Liver (tissue), 8 donors: ENCODE measurements at regions not wholly inside any gene's neighbourhood (a gene's known extent, or its start where the extent isn't known, plus 50 kb on each side); places are given as distances from the start of the nearest gene placed in this dataset.

Experiments
- DNase-seq: peaks from one replicate; pipeline ENCODE4 v3.0.0-alpha.2; 2017; ENCODE audit warnings: low spot score
- H3K27ac ChIP-seq, 2 donors: one replicate each; pipeline ENCODE4 v1.7.0; 2013; ENCODE audit warnings: inconsistent platforms in 2 of 2, low read length in 2 of 2, control low read depth in 1 of 2, low read depth in 1 of 2, mild to moderate bottlenecking in 1 of 2
- H3K27me3 ChIP-seq, 4 donors: one replicate each; pipeline versions ENCODE4 v1.6.1 to v1.7.0; 2013; ENCODE audit warnings: low read length in 3 of 4, inconsistent platforms in 1 of 4, mild to moderate bottlenecking in 1 of 4, moderate library complexity in 1 of 4; ENCODE audit not compliant: control insufficient read depth in 4 of 4, insufficient read depth in 4 of 4
- H3K36me3 ChIP-seq, 4 donors: one replicate each; pipeline versions ENCODE4 v1.6.1 to v1.7.0; 2013; ENCODE audit warnings: low read length in 3 of 4, mild to moderate bottlenecking in 3 of 4, low read depth in 1 of 4, moderate library complexity in 1 of 4; ENCODE audit not compliant: control insufficient read depth in 4 of 4, insufficient read depth in 3 of 4
- H3K4me1 ChIP-seq, 4 donors: one replicate each; pipeline versions ENCODE4 v1.6.1 to v1.7.0; 2013; ENCODE audit warnings: low read length in 3 of 4, mild to moderate bottlenecking in 3 of 4, moderate library complexity in 1 of 4; ENCODE audit not compliant: control insufficient read depth in 4 of 4, insufficient read depth in 4 of 4
- H3K4me3 ChIP-seq, 3 donors: one replicate each; pipeline versions ENCODE4 v1.6.1 to v1.7.0; 2013; ENCODE audit warnings: low read length in 3 of 3, control low read depth in 1 of 3, low read depth in 1 of 3, mild to moderate bottlenecking in 1 of 3
- H3K9ac ChIP-seq, 2 donors: one replicate each; pipeline ENCODE4 v1.7.0; 2013; ENCODE audit warnings: low read length in 2 of 2, mild to moderate bottlenecking in 2 of 2, moderate library complexity in 2 of 2, control low read depth in 1 of 2, low read depth in 1 of 2
- H3K9me3 ChIP-seq, 4 donors: one replicate each; pipeline versions ENCODE4 v1.6.1 to v1.7.0; 2013; ENCODE audit warnings: low read length in 3 of 4; ENCODE audit not compliant: control insufficient read depth in 4 of 4
- FOXA1 ChIP-seq: IDR thresholded peaks from 2 replicates; pipeline ENCODE4 v1.6.1; 2016; ENCODE audit warnings: antibody characterized with exemption
- FOXA2 ChIP-seq: IDR thresholded peaks from 2 replicates; pipeline ENCODE4 v1.6.1; 2016; ENCODE audit warnings: antibody characterized with exemption
- GABPA ChIP-seq, 2 donors: IDR thresholded peaks in 1 of 2; conservative IDR thresholded peaks in 1 of 2; 2 replicates each; pipeline ENCODE4 v1.6.1; 2016; ENCODE audit warnings: antibody characterized with exemption in 2 of 2, mild to moderate bottlenecking in 1 of 2, moderate library complexity in 1 of 2
- HNF4G ChIP-seq: IDR thresholded peaks from 2 replicates; pipeline ENCODE4 v1.6.1; 2016; ENCODE audit warnings: antibody characterized with exemption
- JUND ChIP-seq, 2 donors: IDR thresholded peaks; 2 replicates each; pipeline ENCODE4 v1.6.1; 2016; ENCODE audit warnings: antibody characterized with exemption in 2 of 2
- NR2F2 ChIP-seq: IDR thresholded peaks from 2 replicates; pipeline ENCODE4 v1.6.1; 2016; ENCODE audit warnings: antibody characterized with exemption
- RXRA ChIP-seq, 2 donors: IDR thresholded peaks; 2 replicates each; pipeline ENCODE4 v1.6.1; 2017 to 2018; ENCODE audit warnings: antibody characterized with exemption in 2 of 2, mild to moderate bottlenecking in 1 of 2
- SP1 ChIP-seq: IDR thresholded peaks from 2 replicates; pipeline ENCODE4 v1.6.1; 2018; ENCODE audit warnings: antibody characterized with exemption, mild to moderate bottlenecking
- TAF1 ChIP-seq: conservative IDR thresholded peaks from 2 replicates; pipeline ENCODE4 v1.6.1; 2016; ENCODE audit warnings: antibody characterized with exemption, mild to moderate bottlenecking
- YY1 ChIP-seq: IDR thresholded peaks from 2 replicates; pipeline ENCODE4 v1.6.1; 2016; ENCODE audit warnings: antibody characterized with exemption, mild to moderate bottlenecking
- WGBS: extraction: QIAGEN DNeasy Blood & Tissue Kit; methylation state at CpG from one replicate; pipeline ENCODE4 v1.1.7; 2013; 5-methylcytosine and 5-hydroxymethylcytosine counted together
- TF ChIP-seq, protein P1 (sequence below): IDR thresholded peaks from 2 replicates; pipeline ENCODE4 v1.6.1; 2016; ENCODE audit warnings: antibody characterized with exemption
- TF ChIP-seq, protein P2 (sequence below): fragments of 150-350 bp; IDR thresholded peaks from 2 replicates; pipeline ENCODE4 v1.5.1; 2017; ENCODE audit warnings: improper control_type of control experiment, low read depth, low read length; ENCODE audit not compliant: missing input control
- TF ChIP-seq, protein P3 (sequence below): IDR thresholded peaks from 2 replicates; pipeline ENCODE4 v1.6.1; 2016; ENCODE audit warnings: antibody characterized with exemption, mild to moderate bottlenecking
- TF ChIP-seq, protein P4 (sequence below): IDR thresholded peaks from 2 replicates; pipeline ENCODE4 v1.6.1; 2016; ENCODE audit warnings: antibody characterized with exemption
- donor health status: healthy.
- donor health status: healthy.
- donor health status: healthy.
- donor health status: healthy.
- donor health status: healthy.

DNA sequence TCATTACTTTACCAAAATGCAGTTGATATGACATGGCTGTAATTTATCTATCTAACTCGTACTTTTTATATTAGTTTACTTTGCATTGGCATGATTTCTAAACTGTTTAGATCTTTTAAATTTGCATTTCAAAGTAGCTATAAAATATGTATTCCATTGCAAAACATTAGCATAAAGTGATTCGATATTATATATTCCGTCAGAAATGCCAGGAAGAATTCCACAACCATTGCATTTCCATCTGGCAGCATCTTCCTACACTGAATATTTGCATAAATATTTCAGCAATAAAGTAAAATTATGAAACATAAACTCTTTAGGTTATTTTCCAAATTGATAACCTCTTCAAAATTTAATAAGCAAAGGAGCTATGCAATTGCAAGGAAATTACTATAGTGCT lies 546.6 kb downstream of the MFSD1 start:
- WGBS: 80% methylated on average over 3 of the region's 3 CpGs
- Histone ChIP-seq H3K4me1 (no peaks in the 10 kb centered on the region), H3K9me3 (no peaks in the 10 kb centered on the region), H3K9ac (no peak overlapping the region), H3K4me3 (no peak overlapping the region), H3K27me3 (no peaks in the 10 kb centered on the region), H3K36me3 (no peaks in the 10 kb centered on the region), H3K27ac (no peak overlapping the region)
- TF ChIP-seq, protein P1, sequence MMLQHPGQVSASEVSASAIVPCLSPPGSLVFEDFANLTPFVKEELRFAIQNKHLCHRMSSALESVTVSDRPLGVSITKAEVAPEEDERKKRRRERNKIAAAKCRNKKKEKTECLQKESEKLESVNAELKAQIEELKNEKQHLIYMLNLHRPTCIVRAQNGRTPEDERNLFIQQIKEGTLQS: no peak
- TF ChIP-seq FOXA2 (no peak), GABPA (IDR thresholded peaks at IDR 0.05 in 1 of 2, conservative IDR thresholded peaks at IDR 0.05 in 1 of 2) (no peak), HNF4G (no peak), JUND (IDR thresholded peaks at IDR 0.05) (no peak), YY1 (no peak)
- TF ChIP-seq, protein P2, sequence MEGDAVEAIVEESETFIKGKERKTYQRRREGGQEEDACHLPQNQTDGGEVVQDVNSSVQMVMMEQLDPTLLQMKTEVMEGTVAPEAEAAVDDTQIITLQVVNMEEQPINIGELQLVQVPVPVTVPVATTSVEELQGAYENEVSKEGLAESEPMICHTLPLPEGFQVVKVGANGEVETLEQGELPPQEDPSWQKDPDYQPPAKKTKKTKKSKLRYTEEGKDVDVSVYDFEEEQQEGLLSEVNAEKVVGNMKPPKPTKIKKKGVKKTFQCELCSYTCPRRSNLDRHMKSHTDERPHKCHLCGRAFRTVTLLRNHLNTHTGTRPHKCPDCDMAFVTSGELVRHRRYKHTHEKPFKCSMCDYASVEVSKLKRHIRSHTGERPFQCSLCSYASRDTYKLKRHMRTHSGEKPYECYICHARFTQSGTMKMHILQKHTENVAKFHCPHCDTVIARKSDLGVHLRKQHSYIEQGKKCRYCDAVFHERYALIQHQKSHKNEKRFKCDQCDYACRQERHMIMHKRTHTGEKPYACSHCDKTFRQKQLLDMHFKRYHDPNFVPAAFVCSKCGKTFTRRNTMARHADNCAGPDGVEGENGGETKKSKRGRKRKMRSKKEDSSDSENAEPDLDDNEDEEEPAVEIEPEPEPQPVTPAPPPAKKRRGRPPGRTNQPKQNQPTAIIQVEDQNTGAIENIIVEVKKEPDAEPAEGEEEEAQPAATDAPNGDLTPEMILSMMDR: no peak
- TF ChIP-seq, protein P3, sequence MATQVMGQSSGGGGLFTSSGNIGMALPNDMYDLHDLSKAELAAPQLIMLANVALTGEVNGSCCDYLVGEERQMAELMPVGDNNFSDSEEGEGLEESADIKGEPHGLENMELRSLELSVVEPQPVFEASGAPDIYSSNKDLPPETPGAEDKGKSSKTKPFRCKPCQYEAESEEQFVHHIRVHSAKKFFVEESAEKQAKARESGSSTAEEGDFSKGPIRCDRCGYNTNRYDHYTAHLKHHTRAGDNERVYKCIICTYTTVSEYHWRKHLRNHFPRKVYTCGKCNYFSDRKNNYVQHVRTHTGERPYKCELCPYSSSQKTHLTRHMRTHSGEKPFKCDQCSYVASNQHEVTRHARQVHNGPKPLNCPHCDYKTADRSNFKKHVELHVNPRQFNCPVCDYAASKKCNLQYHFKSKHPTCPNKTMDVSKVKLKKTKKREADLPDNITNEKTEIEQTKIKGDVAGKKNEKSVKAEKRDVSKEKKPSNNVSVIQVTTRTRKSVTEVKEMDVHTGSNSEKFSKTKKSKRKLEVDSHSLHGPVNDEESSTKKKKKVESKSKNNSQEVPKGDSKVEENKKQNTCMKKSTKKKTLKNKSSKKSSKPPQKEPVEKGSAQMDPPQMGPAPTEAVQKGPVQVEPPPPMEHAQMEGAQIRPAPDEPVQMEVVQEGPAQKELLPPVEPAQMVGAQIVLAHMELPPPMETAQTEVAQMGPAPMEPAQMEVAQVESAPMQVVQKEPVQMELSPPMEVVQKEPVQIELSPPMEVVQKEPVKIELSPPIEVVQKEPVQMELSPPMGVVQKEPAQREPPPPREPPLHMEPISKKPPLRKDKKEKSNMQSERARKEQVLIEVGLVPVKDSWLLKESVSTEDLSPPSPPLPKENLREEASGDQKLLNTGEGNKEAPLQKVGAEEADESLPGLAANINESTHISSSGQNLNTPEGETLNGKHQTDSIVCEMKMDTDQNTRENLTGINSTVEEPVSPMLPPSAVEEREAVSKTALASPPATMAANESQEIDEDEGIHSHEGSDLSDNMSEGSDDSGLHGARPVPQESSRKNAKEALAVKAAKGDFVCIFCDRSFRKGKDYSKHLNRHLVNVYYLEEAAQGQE: no peak
- no peak for DNase-seq

DNA sequence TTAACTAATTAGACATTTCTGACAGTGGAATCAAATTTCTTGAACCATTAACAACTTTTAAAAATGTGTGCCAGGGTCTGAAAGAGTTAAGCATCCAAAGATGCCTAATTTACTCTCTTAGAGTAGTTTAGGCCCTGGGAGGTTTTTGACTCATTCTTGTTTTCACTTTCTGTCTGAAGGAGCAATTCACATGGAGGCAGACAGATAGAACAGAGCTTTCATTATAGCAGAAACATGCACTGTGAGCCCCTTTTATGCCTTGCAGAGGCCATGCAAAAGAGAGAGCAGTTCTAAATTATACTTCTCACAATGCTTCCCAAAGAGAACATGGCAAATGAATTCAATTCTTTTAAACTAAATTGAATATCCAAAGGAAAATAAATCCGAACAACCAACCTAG lies 554.8 kb downstream of the MFSD1 start:
- H3K36me3 ChIP-seq: no peaks in the 10 kb centered on the region
- H3K27ac ChIP-seq: no peak overlapping the region
- TF ChIP-seq JUND (IDR thresholded peaks at IDR 0.05): no peak
- no peak for TF ChIP-seq TAF1
- TF ChIP-seq HNF4G: no peak
- no peak for TF ChIP-seq FOXA2
- TF ChIP-seq, protein P1: no peak
- TF ChIP-seq, protein P4, sequence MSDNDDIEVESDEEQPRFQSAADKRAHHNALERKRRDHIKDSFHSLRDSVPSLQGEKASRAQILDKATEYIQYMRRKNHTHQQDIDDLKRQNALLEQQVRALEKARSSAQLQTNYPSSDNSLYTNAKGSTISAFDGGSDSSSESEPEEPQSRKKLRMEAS: no peak
- WGBS: 70% methylated on average over 1 of the region's 1 CpG
- DNase-seq: no peak
- no peaks in the 10 kb centered on the region for H3K27me3 ChIP-seq
- no peaks in the 10 kb centered on the region for H3K4me1 ChIP-seq
- H3K4me3 ChIP-seq: no peak overlapping the region
- H3K9me3 ChIP-seq: no peaks in the 10 kb centered on the region
- H3K9ac ChIP-seq: no peak overlapping the region

DNA sequence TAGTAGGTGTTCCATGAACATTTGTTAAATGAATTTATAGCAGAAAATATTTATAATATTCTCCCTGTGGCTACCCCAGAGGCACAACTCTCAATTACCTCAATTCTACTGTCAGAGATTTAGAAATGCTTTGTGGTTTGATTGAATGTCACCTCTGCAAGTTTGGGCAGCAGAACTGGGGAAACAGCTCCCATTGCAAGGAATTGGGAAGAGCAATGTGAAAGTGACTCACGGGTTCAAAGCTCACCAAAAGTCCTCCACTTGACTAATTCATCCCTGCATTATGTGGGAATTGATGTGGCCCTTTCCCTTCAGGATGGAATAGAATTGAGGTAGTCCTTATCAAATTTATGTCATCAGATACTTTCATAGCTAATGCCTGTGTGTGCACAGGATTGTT lies 562.7 kb downstream of the MFSD1 start:
- H3K27me3 ChIP-seq: no peaks in the 10 kb centered on the region
- DNase-seq: no peak
- H3K4me1 ChIP-seq: no peaks in the 10 kb centered on the region
- peaks cover 0 to 2% (median 0%) of the 10 kb centered on the region in 4 donors for H3K9me3 ChIP-seq
- no peak overlapping the region for H3K9ac ChIP-seq
- no peak overlapping the region for H3K27ac ChIP-seq
- TF ChIP-seq TAF1 (no peak), RXRA (IDR thresholded peaks at IDR 0.05) (no peak), FOXA1 (no peak), NR2F2 (no peak), SP1 (no peak)
- no peak overlapping the region for H3K4me3 ChIP-seq
- no peaks in the 10 kb centered on the region for H3K36me3 ChIP-seq
- WGBS: 51% methylated on average over 1 of the region's 1 CpG
